HG03060 (cell line): ENCODE measurements at regions not wholly inside any gene's neighbourhood (a gene's known extent, or its start where the extent isn't known, plus 50 kb on each side); places are given as distances from the start of the nearest gene placed in this dataset.
"Not testable (repeated sequence)": the region's sequence is repeated elsewhere in the genome, so short reads cannot be mapped to it uniquely, and the experiment has no call there.

ENCODE experiments used
- ATAC-seq: cut with Tn5 transposase; IDR thresholded peaks from one replicate; pipeline ENCODE4 v1.9.1; 2021; ENCODE audit warnings: low read depth, moderate number of reproducible peaks; ENCODE audit not compliant: unreplicated experiment

- not testable (repeated sequence) for ATAC-seq
Measured at GRCh38 chrY:7588176-7588575, 676.6 kb upstream of the AMELY start.

- ATAC-seq, result no peak
Measured at GRCh38 chrY:7562541-7562940, 651.0 kb upstream of the AMELY start.

- no peak for ATAC-seq
Measured at GRCh38 chrY:7557675-7558074, 646.1 kb upstream of the AMELY start.

- no peak for ATAC-seq
Measured at GRCh38 chrY:7555006-7555405, 643.5 kb upstream of the AMELY start.

- ATAC-seq, result no peak
Measured at GRCh38 chrY:7545060-7545459, 633.5 kb upstream of the AMELY start.

GRCh38 chrY:7544172-7544770, 632.7 kb upstream of the AMELY start:
- ATAC-seq, result no peak

GRCh38 chrY:7543506-7543905, 632.0 kb upstream of the AMELY start:
- ATAC-seq, result no peak

- ATAC-seq, result no peak
Measured at GRCh38 chrY:7542256-7542858, 630.8 kb upstream of the AMELY start.

GRCh38 chrY:7529396-7529795, 617.8 kb upstream of the AMELY start:
- ATAC-seq, result no peak

- not testable (repeated sequence) for ATAC-seq
Measured at GRCh38 chrY:7527568-7527967, 616.0 kb upstream of the AMELY start.

- no peak for ATAC-seq
Measured at GRCh38 chrY:7518387-7518786, 606.8 kb upstream of the AMELY start.

- no peak for ATAC-seq
Measured at GRCh38 chrY:7516268-7516667, 604.7 kb upstream of the AMELY start.

- ATAC-seq, result no peak
Measured at GRCh38 chrY:7515812-7516211, 604.3 kb upstream of the AMELY start.

- no peak for ATAC-seq
Measured at GRCh38 chrY:7502896-7503295, 591.3 kb upstream of the AMELY start.

GRCh38 chrY:7501236-7501635, 589.7 kb upstream of the AMELY start:
- no peak for ATAC-seq

GRCh38 chrY:7496001-7496400, 584.4 kb upstream of the AMELY start:
- no peak for ATAC-seq

GRCh38 chrY:7484455-7485285, 573.1 kb upstream of the AMELY start:
- not testable (repeated sequence) for ATAC-seq

- no peak for ATAC-seq
Measured at GRCh38 chrY:7471976-7472375, 560.4 kb upstream of the AMELY start.

- ATAC-seq, result no peak
Measured at GRCh38 chrY:7470037-7470436, 558.5 kb upstream of the AMELY start.

- no peak for ATAC-seq
Measured at GRCh38 chrY:7468951-7469745, 557.6 kb upstream of the AMELY start.
